SK-N-SH (cell line): ENCODE measurements at regions not wholly inside any gene's neighbourhood (a gene's known extent, or its start where the extent isn't known, plus 50 kb on each side); places are given as distances from the start of the nearest gene placed in this dataset.

Experiments
- CHD2 ChIP-seq: fragments of 150-350 bp; IDR thresholded peaks from 2 replicates; pipeline ENCODE4 v1.6.1; 2018; ENCODE audit warnings: low read length; ENCODE audit not compliant: partially characterized antibody
- EP300 ChIP-seq, 2 experiments: IDR thresholded peaks; 2 replicates each; pipeline versions ENCODE4 v1.4.0 to v1.6.1; 2012; ENCODE audit warnings: borderline replicate concordance in 1 of 2, low read depth in 1 of 2, low read length in 1 of 2
- FOXM1 ChIP-seq: IDR thresholded peaks from 2 replicates; pipeline ENCODE4 v1.4.0; 2012; ENCODE audit warnings: low read depth, mild to moderate bottlenecking
- GABPA ChIP-seq: IDR thresholded peaks from 2 replicates; pipeline ENCODE4 v1.4.0; 2012; ENCODE audit warnings: low read depth, mild to moderate bottlenecking
- MXI1 ChIP-seq: IDR thresholded peaks from 2 replicates; pipeline ENCODE4 v1.6.1; 2012; ENCODE audit warnings: mild to moderate bottlenecking, low read depth, low read length, improper control_type of control experiment
- RXRA ChIP-seq: IDR thresholded peaks from 2 replicates; pipeline ENCODE4 v1.4.0; 2012; ENCODE audit warnings: low read depth, mild to moderate bottlenecking, borderline replicate concordance
- TF ChIP-seq, protein P1 (sequence below): fragments of 200-600 bp; sonication (generic); IDR thresholded peaks from 2 replicates; pipeline ENCODE4 v1.6.1; 2017; ENCODE audit warnings: antibody characterized with exemption, mild to moderate bottlenecking, moderate library complexity
- TF ChIP-seq, protein P2 (sequence below): IDR thresholded peaks from 2 replicates; pipeline ENCODE4 v1.4.0; 2012; ENCODE audit warnings: low read depth

DNA sequence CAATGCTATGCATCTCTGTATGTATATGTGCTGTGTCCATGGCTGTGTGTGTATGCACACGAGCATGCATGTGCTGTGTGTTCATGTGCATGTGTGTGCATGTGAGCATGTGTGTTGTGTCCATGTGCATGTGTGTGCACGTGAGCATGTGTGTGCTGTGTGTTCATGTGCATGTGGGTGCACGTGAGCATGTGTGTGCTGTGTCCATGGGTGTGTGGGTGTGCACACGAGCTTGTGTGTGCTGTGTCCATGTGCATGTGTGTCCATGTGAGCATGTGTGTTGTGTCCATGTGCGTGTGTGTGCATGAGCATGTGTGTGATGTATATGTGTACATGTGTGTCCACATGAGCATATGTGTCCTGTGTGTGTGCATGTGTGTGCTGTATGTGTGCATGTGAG is 414.4 kb upstream of the SALL3 start:
- TF ChIP-seq, protein P1, sequence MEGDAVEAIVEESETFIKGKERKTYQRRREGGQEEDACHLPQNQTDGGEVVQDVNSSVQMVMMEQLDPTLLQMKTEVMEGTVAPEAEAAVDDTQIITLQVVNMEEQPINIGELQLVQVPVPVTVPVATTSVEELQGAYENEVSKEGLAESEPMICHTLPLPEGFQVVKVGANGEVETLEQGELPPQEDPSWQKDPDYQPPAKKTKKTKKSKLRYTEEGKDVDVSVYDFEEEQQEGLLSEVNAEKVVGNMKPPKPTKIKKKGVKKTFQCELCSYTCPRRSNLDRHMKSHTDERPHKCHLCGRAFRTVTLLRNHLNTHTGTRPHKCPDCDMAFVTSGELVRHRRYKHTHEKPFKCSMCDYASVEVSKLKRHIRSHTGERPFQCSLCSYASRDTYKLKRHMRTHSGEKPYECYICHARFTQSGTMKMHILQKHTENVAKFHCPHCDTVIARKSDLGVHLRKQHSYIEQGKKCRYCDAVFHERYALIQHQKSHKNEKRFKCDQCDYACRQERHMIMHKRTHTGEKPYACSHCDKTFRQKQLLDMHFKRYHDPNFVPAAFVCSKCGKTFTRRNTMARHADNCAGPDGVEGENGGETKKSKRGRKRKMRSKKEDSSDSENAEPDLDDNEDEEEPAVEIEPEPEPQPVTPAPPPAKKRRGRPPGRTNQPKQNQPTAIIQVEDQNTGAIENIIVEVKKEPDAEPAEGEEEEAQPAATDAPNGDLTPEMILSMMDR: no peak
- TF ChIP-seq EP300 (IDR thresholded peaks at IDR 0.05; ENCODE audit: borderline replicate concordance in 1 of 2, low read depth in 1 of 2, low read length in 1 of 2) (no peak), GABPA (no peak), MXI1 (no peak), FOXM1 (no peak), CHD2 (no peak), RXRA (no peak)
- TF ChIP-seq, protein P2, sequence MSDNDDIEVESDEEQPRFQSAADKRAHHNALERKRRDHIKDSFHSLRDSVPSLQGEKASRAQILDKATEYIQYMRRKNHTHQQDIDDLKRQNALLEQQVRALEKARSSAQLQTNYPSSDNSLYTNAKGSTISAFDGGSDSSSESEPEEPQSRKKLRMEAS: no peak
